HG03342 (cell line): ENCODE measurements at regions not wholly inside any gene's neighbourhood (a gene's known extent, or its start where the extent isn't known, plus 50 kb on each side); places are given as distances from the start of the nearest gene placed in this dataset.

Experiments used
- ATAC-seq: cut with Tn5 transposase; IDR thresholded peaks from one replicate; pipeline ENCODE4 v1.9.1; 2021; ENCODE audit warnings: mild to moderate bottlenecking, moderate library complexity; ENCODE audit not compliant: unreplicated experiment

GRCh38 chr1:222114536-222115156 is 372.8 kb upstream of the DUSP10 start:
- ATAC-seq: no peak

- no peak for ATAC-seq
These were observed 367.9 kb upstream of the DUSP10 start for GRCh38 chr1:222109836-222110235.

- ATAC-seq: no peak
These were observed 366.1 kb upstream of the DUSP10 start for GRCh38 chr1:222107975-222108374.

- ATAC-seq: no peak
These were observed 365.4 kb upstream of the DUSP10 start for GRCh38 chr1:222107267-222107666.

- no peak for ATAC-seq
These were observed 364.5 kb upstream of the DUSP10 start for GRCh38 chr1:222106377-222106776.

- ATAC-seq: no peak
These were observed 364.0 kb upstream of the DUSP10 start for GRCh38 chr1:222105861-222106260.

- ATAC-seq: no peak
These were observed 363.5 kb upstream of the DUSP10 start for GRCh38 chr1:222105393-222105737.

GRCh38 chr1:222104694-222105392 is 363.0 kb upstream of the DUSP10 start:
- ATAC-seq: no peak

GRCh38 chr1:222104097-222104496 is 362.2 kb upstream of the DUSP10 start:
- no peak for ATAC-seq

GRCh38 chr1:222099746-222100145 is 357.9 kb upstream of the DUSP10 start:
- ATAC-seq: no peak

- ATAC-seq: no peak
These were observed 356.5 kb upstream of the DUSP10 start for GRCh38 chr1:222098404-222098803.

- no peak for ATAC-seq
These were observed 355.7 kb upstream of the DUSP10 start for GRCh38 chr1:222097588-222097987.

GRCh38 chr1:222096883-222097282 is 355.0 kb upstream of the DUSP10 start:
- ATAC-seq: no peak

- no peak for ATAC-seq
These were observed 354.5 kb upstream of the DUSP10 start for GRCh38 chr1:222096476-222096772.

- peak; percentile 91 for ATAC-seq
These were observed 354.0 kb upstream of the DUSP10 start for GRCh38 chr1:222095606-222096475.

GRCh38 chr1:222093518-222093917 is 351.6 kb upstream of the DUSP10 start:
- no peak for ATAC-seq

GRCh38 chr1:222090103-222090502 is 348.2 kb upstream of the DUSP10 start:
- ATAC-seq: no peak

- ATAC-seq: no peak
These were observed 345.5 kb upstream of the DUSP10 start for GRCh38 chr1:222087221-222087920.

- ATAC-seq: no peak
These were observed 343.1 kb upstream of the DUSP10 start for GRCh38 chr1:222084996-222085395.

- ATAC-seq: no peak
These were observed 342.2 kb upstream of the DUSP10 start for GRCh38 chr1:222084048-222084447.

- no peak for ATAC-seq
These were observed 340.0 kb upstream of the DUSP10 start for GRCh38 chr1:222081859-222082258.
